ENCODE measurements at regions not wholly inside any gene's neighbourhood (a gene's known extent, or its start where the extent isn't known, plus 50 kb on each side); places are given as distances from the start of the nearest gene placed in this dataset.

- DNase-seq, result no peak
- WGBS (ENCODE audit: extremely low coverage, insufficient read length, low lambda C conversion rate), result no CpG with 5 or more reads among the region's 3 CpGs
- no peak for TF ChIP-seq CTCF (conservative IDR thresholded peaks at IDR 0.05)
- Histone ChIP-seq H4K5ac (ENCODE audit: insufficient read length, low read depth, low read length) (no peak overlapping the region), H2BK12ac (ENCODE audit: insufficient read length, low read depth, low read length) (no peak overlapping the region), H2AK5ac (ENCODE audit: insufficient read length, low read length) (no peak overlapping the region), H3K18ac (ENCODE audit: insufficient read length, low read depth, low read length) (no peak overlapping the region), H3T11ph (ENCODE audit: low read length) (no peak overlapping the region), H2BK15ac (ENCODE audit: low read depth, low read length) (no peak overlapping the region), H3K4me1 (ENCODE audit: insufficient read depth, low read length) (no peaks in the 10 kb centered on the region; the same call in 1 of the 2 replicates), H2BK20ac (ENCODE audit: low read depth, low read length, poor library complexity, severe bottlenecking) (no peak overlapping the region), H3K9ac (ENCODE audit: extremely low read depth, insufficient read length, low read length) (no peak overlapping the region), H2AFZ (ENCODE audit: low read length) (no peak overlapping the region), H3K4me2 (ENCODE audit: insufficient read depth, insufficient read length, low read length) (no peak overlapping the region), H3K23me2 (ENCODE audit: insufficient read length, low read depth, low read length, poor library complexity, severe bottlenecking) (no peaks in the 10 kb centered on the region), H3K9me3 (ENCODE audit: control insufficient read depth, low read depth, low read length) (no peaks in the 10 kb centered on the region), H3K14ac (ENCODE audit: insufficient read depth, low read length) (no peak overlapping the region), H2BK120ac (ENCODE audit: low read depth, low read length, poor library complexity, severe bottlenecking) (no peak overlapping the region), H4K8ac (replicated peaks; ENCODE audit: insufficient read length, low read depth, low read length) (no peak overlapping the region), H3K79me1 (ENCODE audit: insufficient read depth, low read depth, low read length, poor library complexity, severe bottlenecking) (no peaks in the 10 kb centered on the region), H3K23ac (ENCODE audit: insufficient read length, low read depth, low read length) (no peak overlapping the region), H3K27ac (ENCODE audit: insufficient read length, low read depth, low read length) (no peak overlapping the region), H3K56ac (ENCODE audit: insufficient read length, low read depth, low read length) (no peak overlapping the region), H4K91ac (ENCODE audit: insufficient read length, low read depth, low read length) (no peak overlapping the region), H4K20me1 (ENCODE audit: control insufficient read depth, insufficient read depth, insufficient read length) (no peaks in the 10 kb centered on the region), H2BK5ac (ENCODE audit: insufficient read length, low read length) (no peak overlapping the region), H3K27me3 (ENCODE audit: insufficient read depth, low read length) (no peaks in the 10 kb centered on the region; the same call in 1 of the 2 replicates), H3K79me2 (ENCODE audit: insufficient read depth, low read length) (peaks cover 2% of the 10 kb centered on the region; the same call in 1 of the 2 replicates), H3K4ac (ENCODE audit: low read depth, low read length) (no peak overlapping the region)
- Mint-ChIP-seq H3K9me3 (peaks cover 4 to 5% of the 10 kb centered on the region in 2 experiments; a peak in 4 of 5 replicates), H3K27me3 (ENCODE audit: low read depth) (peaks cover 48% of the 10 kb centered on the region), H3K27ac (no peak overlapping the region), H3K36me3 (ENCODE audit: insufficient read depth in 1 of 3, low read depth in 3 of 3) (no peaks in the 10 kb centered on the region; a peak in 1 of 7 replicates), H3K4me3 (no peak overlapping the region; a peak in 1 of 5 replicates), H3K4me1 (peaks cover 26 to 30% of the 10 kb centered on the region in 2 experiments)
Observed at GRCh38 chr12:127571578-127571977, 695.4 kb upstream of the TMEM132C start.

Data from H9 (cell line).